HCT116 (cell line): ENCODE measurements at regions not wholly inside any gene's neighbourhood (a gene's known extent, or its start where the extent isn't known, plus 50 kb on each side); places are given as distances from the start of the nearest gene placed in this dataset.

Source experiments
- ATAC-seq: fragments of 200-7000 bp; cut with Tn5 transposase; 2 replicates; pipeline ENCODE4 v1.9.1; 2020; ENCODE audit warnings: mild to moderate bottlenecking, moderate library complexity
- BruUV-seq: library from RNA; stranded (reverse); fragments of 400-500 nt; replicated peaks from 2 replicates; lab custom pipeline; 2021; lab: Mats Ljungman, UMichigan
- CTCF ChIA-PET: fragments of 300-600 bp; sonication (Branson Sonifier 250); formaldehyde crosslinking; loops from one replicate; lab custom pipeline; 2021; ENCODE audit warnings: antibody characterized with exemption; lab: Charles Lee
- POLR2A ChIA-PET: fragments of 300-600, 350-600 bp; sonication (Branson Sonifier 250); formaldehyde crosslinking; loops from one replicate; lab custom pipeline; 2021; ENCODE audit warnings: antibody characterized with exemption; lab: Charles Lee
- RAD21 ChIA-PET, 2 experiments: fragments of 300-600 bp; sonication (Branson Sonifier 250); formaldehyde crosslinking; loops; one replicate each; lab custom pipeline; 2023; ENCODE audit warnings: low total read pairs in 2 of 2; ENCODE audit not compliant: uncharacterized antibody in 2 of 2, unreplicated experiment in 2 of 2, low non-redundant PET in 1 of 2; lab: Charles Lee
- DNase-seq: peaks from one replicate; pipeline ENCODE4 v3.0.0-alpha.2; 2010; ENCODE audit warnings: low read depth, low spot score
- H2AFZ ChIP-seq: fragments of 200-600 bp; shearing (Covaris generic), sonication (generic); 2 replicates; pipeline ENCODE4 v1.6.1; 2017; ENCODE audit warnings: low read depth, mixed run types, mixed read lengths, antibody characterized with exemption, low read length; ENCODE audit not compliant: poor library complexity, severe bottlenecking
- H3K27ac ChIP-seq: 2 replicates; pipeline ENCODE4 v1.5.1; 2012; ENCODE audit warnings: low read depth, low read length
- H3K27me3 ChIP-seq: fragments of 200-600 bp; sonication (generic); 2 replicates; pipeline ENCODE4 v1.6.1; 2016; ENCODE audit warnings: mixed run types, low read length, mixed read lengths; ENCODE audit not compliant: insufficient read depth
- H3K36me3 ChIP-seq, 2 experiments: fragments of 200-500 bp in 1 of 2; fragments of 200-600 bp in 1 of 2; sonication (Bioruptor generic) in 1 of 2; sonication (generic) in 1 of 2; 2 replicates each; pipeline versions ENCODE4 v1.5.1 to v1.6.1; 2014 to 2016; ENCODE audit warnings: low read length in 2 of 2, inconsistent platforms in 1 of 2, mixed read lengths in 1 of 2, mixed run types in 1 of 2; ENCODE audit not compliant: insufficient read depth in 2 of 2, control insufficient read depth in 1 of 2
- H3K4me1 ChIP-seq, 2 experiments: fragments of 200-600 bp in 1 of 2; sonication (generic) in 1 of 2; 2 replicates each; pipeline versions ENCODE4 v1.5.1 to v1.6.1; 2012 to 2017; ENCODE audit warnings: low read length in 2 of 2, inconsistent platforms in 1 of 2, mild to moderate bottlenecking in 1 of 2, mixed read lengths in 1 of 2, mixed run types in 1 of 2, moderate library complexity in 1 of 2; ENCODE audit not compliant: insufficient read depth in 2 of 2, control insufficient read depth in 1 of 2
- H3K4me2 ChIP-seq: fragments of 200-600 bp; sonication (generic); 2 replicates; pipeline ENCODE4 v1.6.1; 2017; ENCODE audit warnings: mixed run types, low read length, mixed read lengths
- H3K4me3 ChIP-seq, 2 experiments: fragments of 200-600 bp in 1 of 2; sonication (generic) in 1 of 2; replicated peaks in 1 of 2; 2 replicates each; pipeline ENCODE4 v1.5.1; 2011 to 2016; ENCODE audit warnings: low read length in 2 of 2, control low read depth in 1 of 2, low read depth in 1 of 2, mild to moderate bottlenecking in 1 of 2, mixed read lengths in 1 of 2, mixed run types in 1 of 2
- H3K79me2 ChIP-seq: fragments of 200-600 bp; sonication (generic); 2 replicates; pipeline ENCODE4 v1.6.1; 2017; ENCODE audit warnings: mild to moderate bottlenecking, mixed run types, low read length, moderate library complexity, mixed read lengths; ENCODE audit not compliant: insufficient read depth
- H3K9ac ChIP-seq: fragments of 200-600 bp; sonication (generic); 2 replicates; pipeline ENCODE4 v1.6.1; 2016; ENCODE audit warnings: low read length, mixed read lengths
- H3K9me2 ChIP-seq: fragments of 200-600 bp; sonication (generic), shearing (Covaris generic); 2 replicates; pipeline ENCODE4 v1.6.1; 2017; ENCODE audit warnings: mixed run types, mild to moderate bottlenecking, moderate library complexity; ENCODE audit not compliant: insufficient read depth
- H3K9me3 ChIP-seq, 2 experiments: fragments of 200-500 bp in 1 of 2; fragments of 200-600 bp in 1 of 2; sonication (Bioruptor generic) in 1 of 2; sonication (generic) in 1 of 2; 2 replicates each; pipeline ENCODE4 v1.6.1; 2014 to 2017; ENCODE audit warnings: low read length in 2 of 2, mixed read lengths in 2 of 2, inconsistent platforms in 1 of 2, low read depth in 1 of 2, mild to moderate bottlenecking in 1 of 2, mixed run types in 1 of 2, moderate library complexity in 1 of 2; ENCODE audit not compliant: control insufficient read depth in 1 of 2, insufficient read depth in 1 of 2
- H4K20me1 ChIP-seq: fragments of 200-600 bp; sonication (generic), shearing (Covaris generic); 2 replicates; pipeline ENCODE4 v1.6.1; 2017; ENCODE audit warnings: mixed run types, mild to moderate bottlenecking, moderate library complexity; ENCODE audit not compliant: insufficient read depth
- CBX3 ChIP-seq: IDR thresholded peaks from 2 replicates; pipeline ENCODE4 v1.6.1; 2012; ENCODE audit warnings: low read depth
- CEBPB ChIP-seq: IDR thresholded peaks from 2 replicates; pipeline ENCODE4 v1.6.1; 2012; ENCODE audit warnings: low read depth
- EGR1 ChIP-seq: IDR thresholded peaks from 2 replicates; pipeline ENCODE4 v1.6.1; 2012; ENCODE audit warnings: low read depth
- ELF1 ChIP-seq: IDR thresholded peaks from 2 replicates; pipeline ENCODE4 v1.6.1; 2012; ENCODE audit warnings: low read depth, borderline replicate concordance
- EZH2 ChIP-seq: fragments of 200-600 bp; sonication (generic); IDR thresholded peaks from 2 replicates; pipeline ENCODE4 v1.6.1; 2017; ENCODE audit warnings: antibody characterized with exemption, mixed run types
- EZH2phosphoT487 ChIP-seq: fragments of 200-600 bp; IDR thresholded peaks from 2 replicates; pipeline ENCODE4 v1.6.1; 2018; ENCODE audit warnings: antibody characterized with exemption, borderline replicate concordance
- FOSL1 ChIP-seq: IDR thresholded peaks from 2 replicates; pipeline ENCODE4 v1.6.1; 2012; ENCODE audit warnings: low read depth
- JUND ChIP-seq: IDR thresholded peaks from 2 replicates; pipeline ENCODE4 v1.6.1; 2012
- POLR2A ChIP-seq: IDR thresholded peaks from 2 replicates; pipeline ENCODE4 v1.7.0; 2011; ENCODE audit warnings: borderline replicate concordance; ENCODE audit not compliant: insufficient read depth, insufficient read length; ENCODE audit errors: extremely low read depth
- POLR2AphosphoS5 ChIP-seq: IDR thresholded peaks from 2 replicates; pipeline ENCODE4 v1.6.1; 2011; ENCODE audit warnings: mild to moderate bottlenecking, low read depth, low read length, moderate library complexity
- SP1 ChIP-seq: IDR thresholded peaks from 2 replicates; pipeline ENCODE4 v1.6.1; 2012; ENCODE audit warnings: low read depth
- TCF7L2 ChIP-seq: IDR thresholded peaks from 2 replicates; pipeline ENCODE4 v1.7.0; 2011; ENCODE audit warnings: borderline replicate concordance, inconsistent platforms; ENCODE audit not compliant: insufficient read depth, insufficient read length; ENCODE audit errors: extremely low read depth
- ZNF274 ChIP-seq: fragments of 200-500 bp; sonication (Bioruptor generic); IDR thresholded peaks from 2 replicates; pipeline ENCODE4 v1.6.1; 2014; ENCODE audit warnings: mild to moderate bottlenecking, low read depth, low read length, inconsistent platforms
- intact Hi-C: fragments of 100-400 bp; cut with micrococcal nuclease; formaldehyde crosslinking; loops from 2 replicates; pipeline ENCODE4 v1.10.0; 2022
- TF ChIP-seq, protein P1 (sequence below): IDR thresholded peaks from 2 replicates; pipeline ENCODE4 v1.6.1; 2012
- TF ChIP-seq, protein P2 (sequence below): IDR thresholded peaks from 2 replicates; pipeline ENCODE4 v1.6.1; 2011; ENCODE audit warnings: mild to moderate bottlenecking, low read length, moderate library complexity; ENCODE audit not compliant: insufficient replicate concordance; ENCODE audit errors: extremely low read depth
- TF ChIP-seq, protein P3 (sequence below): IDR thresholded peaks from 2 replicates; pipeline ENCODE4 v1.6.1; 2012

DNA sequence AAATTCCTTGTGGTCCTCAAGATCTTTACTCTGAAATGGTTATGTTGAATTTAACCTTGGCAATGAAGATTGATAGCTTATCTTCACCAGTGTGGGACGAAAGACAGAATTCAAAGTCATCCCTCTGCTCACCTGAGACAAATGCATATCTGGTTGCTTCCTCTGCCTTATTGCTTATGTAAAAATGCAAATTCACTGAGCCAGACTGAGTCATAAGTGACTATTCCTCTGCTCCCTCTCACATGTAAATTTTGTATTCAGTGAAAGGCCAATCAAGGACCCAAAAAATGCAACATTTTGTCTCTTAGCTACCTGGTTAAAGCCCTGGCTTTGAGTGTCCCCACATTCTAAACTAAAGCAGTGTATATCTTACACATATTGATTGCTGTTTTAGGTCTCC, 593.1 kb upstream of the GJE1 start:
- Histone ChIP-seq H3K9me2 (no peaks in the 10 kb centered on the region), H3K9me3 (no peaks in the 10 kb centered on the region), H3K4me3 (no peak overlapping the region), H3K27me3 (no peaks in the 10 kb centered on the region), H3K4me1 (peaks cover 0 to 7% of the 10 kb centered on the region in 2 experiments; a peak in 2 of 4 replicates), H2AFZ (no peak overlapping the region), H3K27ac (no peak overlapping the region), H3K4me2 (no peak overlapping the region), H3K9ac (no peak overlapping the region), H3K36me3 (no peaks in the 10 kb centered on the region), H4K20me1 (no peaks in the 10 kb centered on the region), H3K79me2 (no peaks in the 10 kb centered on the region)
- ChIA-PET CTCF (no interaction called here), POLR2A (no interaction called here), RAD21 (no interaction called here)
- ATAC-seq (no peak), DNase-seq (no peak)
- BruUV-seq, result no TSS peak
- intact Hi-C loops, result no loop called here
- TF ChIP-seq, protein P1, sequence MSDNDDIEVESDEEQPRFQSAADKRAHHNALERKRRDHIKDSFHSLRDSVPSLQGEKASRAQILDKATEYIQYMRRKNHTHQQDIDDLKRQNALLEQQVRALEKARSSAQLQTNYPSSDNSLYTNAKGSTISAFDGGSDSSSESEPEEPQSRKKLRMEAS, result no peak
- TF ChIP-seq POLR2AphosphoS5 (no peak), EZH2phosphoT487 (no peak), FOSL1 (no peak), ZNF274 (no peak), TCF7L2 (no peak), EZH2 (no peak), ELF1 (no peak), CEBPB (no peak), POLR2A (no peak), JUND (no peak), EGR1 (no peak), SP1 (no peak), CBX3 (no peak)
- TF ChIP-seq, protein P2, sequence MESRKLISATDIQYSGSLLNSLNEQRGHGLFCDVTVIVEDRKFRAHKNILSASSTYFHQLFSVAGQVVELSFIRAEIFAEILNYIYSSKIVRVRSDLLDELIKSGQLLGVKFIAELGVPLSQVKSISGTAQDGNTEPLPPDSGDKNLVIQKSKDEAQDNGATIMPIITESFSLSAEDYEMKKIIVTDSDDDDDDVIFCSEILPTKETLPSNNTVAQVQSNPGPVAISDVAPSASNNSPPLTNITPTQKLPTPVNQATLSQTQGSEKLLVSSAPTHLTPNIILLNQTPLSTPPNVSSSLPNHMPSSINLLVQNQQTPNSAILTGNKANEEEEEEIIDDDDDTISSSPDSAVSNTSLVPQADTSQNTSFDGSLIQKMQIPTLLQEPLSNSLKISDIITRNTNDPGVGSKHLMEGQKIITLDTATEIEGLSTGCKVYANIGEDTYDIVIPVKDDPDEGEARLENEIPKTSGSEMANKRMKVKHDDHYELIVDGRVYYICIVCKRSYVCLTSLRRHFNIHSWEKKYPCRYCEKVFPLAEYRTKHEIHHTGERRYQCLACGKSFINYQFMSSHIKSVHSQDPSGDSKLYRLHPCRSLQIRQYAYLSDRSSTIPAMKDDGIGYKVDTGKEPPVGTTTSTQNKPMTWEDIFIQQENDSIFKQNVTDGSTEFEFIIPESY, result no peak
- TF ChIP-seq, protein P3, sequence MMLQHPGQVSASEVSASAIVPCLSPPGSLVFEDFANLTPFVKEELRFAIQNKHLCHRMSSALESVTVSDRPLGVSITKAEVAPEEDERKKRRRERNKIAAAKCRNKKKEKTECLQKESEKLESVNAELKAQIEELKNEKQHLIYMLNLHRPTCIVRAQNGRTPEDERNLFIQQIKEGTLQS, result no peak
